ENCODE measurements at regions not wholly inside any gene's neighbourhood (a gene's known extent, or its start where the extent isn't known, plus 50 kb on each side); places are given as distances from the start of the nearest gene placed in this dataset.

DNA sequence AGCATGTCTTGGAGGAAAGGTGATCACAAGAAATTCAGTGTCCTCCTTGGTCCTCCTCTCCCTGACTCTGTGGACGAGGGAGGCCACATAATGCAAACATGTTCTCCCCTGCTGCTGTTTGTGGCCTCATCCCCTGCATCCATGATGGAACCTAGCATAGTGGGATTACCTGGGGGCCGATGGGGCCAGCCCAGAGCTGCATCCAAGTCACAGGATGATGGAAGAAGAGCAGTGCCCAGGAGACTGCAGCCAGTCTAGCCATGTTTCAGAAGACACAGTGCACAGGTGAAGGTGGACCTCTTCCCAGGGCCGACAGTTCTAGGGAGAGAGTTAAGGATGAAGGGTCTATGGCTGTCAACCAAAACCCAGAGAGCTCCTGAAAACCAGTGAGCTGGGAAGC lies 213.6 kb upstream of the B3GAT1 start:
- DNase-seq (no peak), ATAC-seq (no peak)
- Histone ChIP-seq H3K27ac (no peak overlapping the region), H3K36me3 (no peaks in the 10 kb centered on the region), H3K27me3 (no peaks in the 10 kb centered on the region), H3K4me3 (no peak overlapping the region), H3K9me3 (no peaks in the 10 kb centered on the region), H3K4me1 (no peaks in the 10 kb centered on the region)
- 49% methylated on average over 2 of the region's 3 CpGs for WGBS (ENCODE audit: insufficient coverage, low coverage, low lambda C conversion rate, missing lambda C conversion rate)
- intact Hi-C loops (cut with DNase I): no loop called here
- TF ChIP-seq POLR2A (IDR thresholded peaks at IDR 0.05): no peak
- TF ChIP-seq, protein P1, sequence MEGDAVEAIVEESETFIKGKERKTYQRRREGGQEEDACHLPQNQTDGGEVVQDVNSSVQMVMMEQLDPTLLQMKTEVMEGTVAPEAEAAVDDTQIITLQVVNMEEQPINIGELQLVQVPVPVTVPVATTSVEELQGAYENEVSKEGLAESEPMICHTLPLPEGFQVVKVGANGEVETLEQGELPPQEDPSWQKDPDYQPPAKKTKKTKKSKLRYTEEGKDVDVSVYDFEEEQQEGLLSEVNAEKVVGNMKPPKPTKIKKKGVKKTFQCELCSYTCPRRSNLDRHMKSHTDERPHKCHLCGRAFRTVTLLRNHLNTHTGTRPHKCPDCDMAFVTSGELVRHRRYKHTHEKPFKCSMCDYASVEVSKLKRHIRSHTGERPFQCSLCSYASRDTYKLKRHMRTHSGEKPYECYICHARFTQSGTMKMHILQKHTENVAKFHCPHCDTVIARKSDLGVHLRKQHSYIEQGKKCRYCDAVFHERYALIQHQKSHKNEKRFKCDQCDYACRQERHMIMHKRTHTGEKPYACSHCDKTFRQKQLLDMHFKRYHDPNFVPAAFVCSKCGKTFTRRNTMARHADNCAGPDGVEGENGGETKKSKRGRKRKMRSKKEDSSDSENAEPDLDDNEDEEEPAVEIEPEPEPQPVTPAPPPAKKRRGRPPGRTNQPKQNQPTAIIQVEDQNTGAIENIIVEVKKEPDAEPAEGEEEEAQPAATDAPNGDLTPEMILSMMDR (IDR thresholded peaks at IDR 0.05): no peak

DNA sequence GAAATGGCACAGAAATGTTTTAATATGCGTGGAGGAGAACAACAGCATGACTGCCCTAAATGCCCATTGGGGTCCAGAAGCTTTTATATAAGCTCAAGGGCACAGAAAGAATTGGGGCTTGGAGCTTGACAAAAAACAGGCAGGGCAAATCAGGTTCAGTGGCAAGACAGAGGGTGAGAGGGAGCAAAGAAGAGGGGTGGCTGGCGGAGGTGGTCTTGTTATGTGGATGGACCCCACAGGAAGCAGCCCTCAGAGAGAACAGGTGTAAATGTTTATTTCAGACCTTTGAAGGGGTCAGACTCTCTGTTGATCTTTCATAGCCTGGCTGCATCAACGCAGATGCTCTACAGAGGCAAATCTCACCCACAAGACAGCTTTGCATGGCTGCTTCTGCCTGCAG lies 213.1 kb upstream of the B3GAT1 start:
- no peak for TF ChIP-seq POLR2A (IDR thresholded peaks at IDR 0.05)
- TF ChIP-seq, protein P1 (IDR thresholded peaks at IDR 0.05): no peak
- intact Hi-C loops (cut with DNase I): no loop called here
- ATAC-seq (no peak), DNase-seq (no peak)
- Histone ChIP-seq H3K9me3 (no peaks in the 10 kb centered on the region), H3K4me3 (no peak overlapping the region), H3K27ac (no peak overlapping the region), H3K4me1 (no peaks in the 10 kb centered on the region), H3K27me3 (no peaks in the 10 kb centered on the region), H3K36me3 (no peaks in the 10 kb centered on the region)
- WGBS (ENCODE audit: insufficient coverage, low coverage, low lambda C conversion rate, missing lambda C conversion rate): 41% methylated on average over 2 of the region's 3 CpGs

DNA sequence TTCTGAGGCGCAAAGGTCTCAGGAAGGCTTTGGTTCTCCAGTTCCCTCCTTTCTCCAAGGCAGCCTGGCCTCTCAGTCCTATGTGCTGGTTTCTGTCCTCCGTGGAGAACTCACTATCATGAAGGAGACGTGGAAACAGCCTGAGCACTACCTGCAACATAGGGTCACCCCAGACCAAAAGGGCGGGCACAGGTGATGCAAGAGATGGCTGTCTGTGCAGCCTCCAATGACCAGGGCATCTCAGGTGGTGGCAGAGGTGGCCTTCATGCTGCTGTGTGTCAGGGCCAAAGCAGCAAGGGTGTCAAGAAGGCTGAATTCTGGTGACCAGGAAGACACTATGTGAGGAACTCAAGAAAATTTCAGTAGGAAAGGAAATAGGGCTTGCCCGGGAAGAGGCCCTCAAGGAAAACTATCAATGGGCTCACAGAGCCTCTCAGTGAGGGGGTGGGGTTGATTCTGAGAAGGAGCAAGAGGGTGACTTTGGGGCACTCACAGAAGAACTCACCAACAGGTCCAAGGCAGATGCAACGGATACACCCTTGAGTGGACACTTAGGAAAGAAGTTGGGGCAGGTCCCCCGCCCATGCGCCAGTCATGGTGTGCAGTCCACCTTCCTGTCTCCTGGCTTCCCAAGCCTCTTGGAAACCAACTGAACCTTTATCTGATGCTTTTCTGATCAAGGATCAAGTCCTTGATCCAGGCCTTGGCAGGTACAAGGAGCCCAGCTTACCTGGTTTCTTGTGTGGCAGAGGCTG lies 212.3 kb upstream of the B3GAT1 start:
- 100% methylated on average over 3 of the region's 8 CpGs for WGBS (ENCODE audit: insufficient coverage, low coverage, low lambda C conversion rate, missing lambda C conversion rate)
- H3K27ac ChIP-seq: no peak overlapping the region
- no peak for DNase-seq

DNA sequence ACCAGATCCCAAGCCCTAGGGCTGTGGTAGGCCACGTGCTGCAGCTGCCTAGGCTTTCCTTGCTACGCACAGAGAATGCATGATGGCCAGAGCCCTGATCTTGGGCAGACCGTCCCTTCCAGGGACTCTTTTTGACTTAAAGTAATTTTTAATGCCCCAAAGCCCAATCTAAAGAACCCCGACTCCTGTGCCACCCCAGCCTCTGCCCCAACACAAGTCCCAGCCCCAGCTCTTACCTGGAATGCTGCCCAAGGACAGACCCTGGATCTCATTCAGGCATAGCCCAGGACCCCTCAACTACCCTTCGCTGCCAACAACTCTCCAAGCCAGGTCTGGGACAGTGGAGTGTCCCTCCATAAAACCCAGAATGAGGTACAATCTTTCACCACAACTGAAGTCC lies 211.7 kb upstream of the B3GAT1 start:
- intact Hi-C loops (cut with DNase I): no loop called here
- Histone ChIP-seq H3K27ac (no peak overlapping the region), H3K27me3 (no peaks in the 10 kb centered on the region), H3K4me3 (no peak overlapping the region), H3K36me3 (no peaks in the 10 kb centered on the region), H3K4me1 (no peaks in the 10 kb centered on the region), H3K9me3 (no peaks in the 10 kb centered on the region)
- ATAC-seq (no peak), DNase-seq (no peak)
- no CpG with 5 or more reads among the region's 5 CpGs for WGBS (ENCODE audit: insufficient coverage, low coverage, low lambda C conversion rate, missing lambda C conversion rate)
- TF ChIP-seq, protein P1 (IDR thresholded peaks at IDR 0.05): no peak
- TF ChIP-seq POLR2A (IDR thresholded peaks at IDR 0.05): no peak

More for the DNA sequence above, 212.3 kb upstream of the B3GAT1 start:
- Histone ChIP-seq H3K4me1 (no peaks in the 10 kb centered on the region), H3K4me3 (no peak overlapping the region), H3K36me3 (no peaks in the 10 kb centered on the region), H3K9me3 (no peaks in the 10 kb centered on the region), H3K27me3 (no peaks in the 10 kb centered on the region)
- TF ChIP-seq, protein P1 (IDR thresholded peaks at IDR 0.05): no peak
- TF ChIP-seq POLR2A (IDR thresholded peaks at IDR 0.05): no peak
- intact Hi-C loops (cut with DNase I): no loop called here
- ATAC-seq: no peak

Measured in right lobe of liver (tissue), 6 donors.